DOHH2 (cell line): ENCODE measurements at regions not wholly inside any gene's neighbourhood (a gene's known extent, or its start where the extent isn't known, plus 50 kb on each side); places are given as distances from the start of the nearest gene placed in this dataset.
"Not testable (repeated sequence)": the region's sequence is repeated elsewhere in the genome, so short reads cannot be mapped to it uniquely, and the experiment has no call there.

Experiments used
- EZH2phosphoT487 ChIP-seq: fragments of 200-600 bp; sonication (generic); IDR thresholded peaks from 2 replicates; pipeline ENCODE4 v1.6.1; 2017; ENCODE audit warnings: borderline replicate concordance, mild to moderate bottlenecking, antibody characterized with exemption, low read length, moderate library complexity, mixed read lengths
- TF ChIP-seq, protein P1 (sequence below): fragments of 200-600 bp; sonication (generic); IDR thresholded peaks from one replicate; pipeline ENCODE4 v1.5.1; 2014; ENCODE audit warnings: antibody characterized with exemption, mild to moderate bottlenecking, low read depth, low read length; ENCODE audit not compliant: poor library complexity, severe bottlenecking

DNA sequence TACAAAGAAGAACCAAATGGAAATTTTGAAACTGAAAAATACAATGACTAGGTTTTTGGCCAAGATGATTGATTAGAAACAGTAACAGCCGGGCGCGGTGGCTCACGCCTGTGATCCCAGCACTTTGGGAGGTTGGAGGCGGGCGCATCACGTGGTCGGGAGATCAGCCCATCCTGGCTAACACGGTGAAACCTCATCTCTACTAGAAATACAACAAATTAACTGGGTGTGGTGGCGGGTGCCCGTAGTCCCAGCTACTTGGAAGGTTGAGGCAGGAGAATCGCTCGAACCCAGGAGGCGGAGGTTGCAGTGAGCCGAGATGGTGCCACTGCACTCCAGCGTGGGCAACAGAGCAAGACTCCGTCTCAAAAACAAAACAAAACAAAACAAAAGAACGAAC, 785.8 kb upstream of the DDX18 start:
- TF ChIP-seq, protein P1, sequence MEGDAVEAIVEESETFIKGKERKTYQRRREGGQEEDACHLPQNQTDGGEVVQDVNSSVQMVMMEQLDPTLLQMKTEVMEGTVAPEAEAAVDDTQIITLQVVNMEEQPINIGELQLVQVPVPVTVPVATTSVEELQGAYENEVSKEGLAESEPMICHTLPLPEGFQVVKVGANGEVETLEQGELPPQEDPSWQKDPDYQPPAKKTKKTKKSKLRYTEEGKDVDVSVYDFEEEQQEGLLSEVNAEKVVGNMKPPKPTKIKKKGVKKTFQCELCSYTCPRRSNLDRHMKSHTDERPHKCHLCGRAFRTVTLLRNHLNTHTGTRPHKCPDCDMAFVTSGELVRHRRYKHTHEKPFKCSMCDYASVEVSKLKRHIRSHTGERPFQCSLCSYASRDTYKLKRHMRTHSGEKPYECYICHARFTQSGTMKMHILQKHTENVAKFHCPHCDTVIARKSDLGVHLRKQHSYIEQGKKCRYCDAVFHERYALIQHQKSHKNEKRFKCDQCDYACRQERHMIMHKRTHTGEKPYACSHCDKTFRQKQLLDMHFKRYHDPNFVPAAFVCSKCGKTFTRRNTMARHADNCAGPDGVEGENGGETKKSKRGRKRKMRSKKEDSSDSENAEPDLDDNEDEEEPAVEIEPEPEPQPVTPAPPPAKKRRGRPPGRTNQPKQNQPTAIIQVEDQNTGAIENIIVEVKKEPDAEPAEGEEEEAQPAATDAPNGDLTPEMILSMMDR, result not testable (repeated sequence)
- TF ChIP-seq EZH2phosphoT487, result not testable (repeated sequence)
